PC-3 (cell line): ENCODE measurements at regions not wholly inside any gene's neighbourhood (a gene's known extent, or its start where the extent isn't known, plus 50 kb on each side); places are given as distances from the start of the nearest gene placed in this dataset.

Experiments
- ATAC-seq: fragments of 200-7000 bp; cut with Tn5 transposase; 2 replicates; pipeline ENCODE4 v1.9.1; 2020; ENCODE audit warnings: mild to moderate bottlenecking, moderate library complexity
- BruUV-seq: library from RNA; stranded (reverse); fragments of 400-500 nt; replicated peaks from 2 replicates; lab custom pipeline; 2021; lab: Mats Ljungman, UMichigan
- CTCF ChIA-PET: fragments of 300-600 bp; sonication (Branson Sonifier 250); formaldehyde crosslinking; loops from one replicate; lab custom pipeline; 2022; ENCODE audit warnings: antibody characterized with exemption; lab: Charles Lee
- POLR2A ChIA-PET: fragments of 300-600 bp; sonication (Branson Sonifier 250); formaldehyde crosslinking; loops from one replicate; lab custom pipeline; 2022; ENCODE audit warnings: antibody characterized with exemption; ENCODE audit not compliant: unreplicated experiment; lab: Charles Lee
- DNase-seq: peaks from one replicate; pipeline ENCODE4 v3.0.0-alpha.2; 2015
- H2AFZ ChIP-seq: fragments of 300-600 bp; sonication (generic); 2 replicates; pipeline ENCODE4 v1.6.0; 2016; ENCODE audit warnings: antibody characterized with exemption, low read length
- H3F3A ChIP-seq: fragments of 300-600 bp; sonication (generic); one replicate; pipeline ENCODE4 v1.6.0; 2017; ENCODE audit warnings: antibody characterized with exemption, low read length, control low read depth, mild to moderate bottlenecking; ENCODE audit not compliant: unreplicated experiment
- H3K27ac ChIP-seq: fragments of 300-600 bp; sonication (generic); 2 replicates; pipeline ENCODE4 v1.5.1; 2016; ENCODE audit warnings: mild to moderate bottlenecking, low read length
- H3K27me3 ChIP-seq: fragments of 300-600 bp; sonication (generic); 2 replicates; pipeline ENCODE4 v1.6.1; 2016; ENCODE audit warnings: low read length, mixed read lengths
- H3K36me3 ChIP-seq: fragments of 300-600 bp; sonication (generic); 2 replicates; pipeline ENCODE4 v1.6.1; 2016; ENCODE audit warnings: low read depth, mixed run types, low read length, mixed read lengths
- H3K4me1 ChIP-seq: fragments of 300-600 bp; sonication (generic); 2 replicates; pipeline ENCODE4 v1.5.1; 2016; ENCODE audit warnings: low read length; ENCODE audit not compliant: insufficient read depth
- H3K4me2 ChIP-seq: fragments of 300-600 bp; sonication (generic); 2 replicates; pipeline ENCODE4 v1.6.0; 2016; ENCODE audit warnings: low read length
- H3K4me3 ChIP-seq: fragments of 300-600 bp; sonication (generic); 2 replicates; pipeline ENCODE4 v1.5.1; 2016; ENCODE audit warnings: mild to moderate bottlenecking, low read length, mixed read lengths
- H3K79me2 ChIP-seq: fragments of 300-600 bp; sonication (generic); 2 replicates; pipeline ENCODE4 v1.6.1; 2017; ENCODE audit warnings: low read length, mixed read lengths
- H3K9ac ChIP-seq: fragments of 300-600 bp; sonication (generic); 2 replicates; pipeline ENCODE4 v1.6.0; 2016; ENCODE audit warnings: mild to moderate bottlenecking, low read length
- H3K9me2 ChIP-seq: fragments of 300-600 bp; sonication (generic); replicated peaks from 2 replicates; pipeline ENCODE4 v1.6.1; 2016; ENCODE audit warnings: mixed run types, low read length, mixed read lengths
- H3K9me3 ChIP-seq: fragments of 300-600 bp; sonication (generic); 2 replicates; pipeline ENCODE4 v1.6.1; 2016; ENCODE audit warnings: low read length, mixed read lengths
- H4K20me1 ChIP-seq: fragments of 300-600 bp; sonication (generic); 2 replicates; pipeline ENCODE4 v1.6.1; 2016; ENCODE audit warnings: low read length, mixed read lengths
- EZH2 ChIP-seq: fragments of 300-600 bp; sonication (generic); IDR thresholded peaks from one replicate; pipeline ENCODE4 v1.6.1; 2017; ENCODE audit warnings: antibody characterized with exemption, mild to moderate bottlenecking, low read length; ENCODE audit not compliant: unreplicated experiment
- EZH2phosphoT487 ChIP-seq: fragments of 300-600 bp; sonication (generic); IDR thresholded peaks from 2 replicates; pipeline ENCODE4 v1.6.1; 2018; ENCODE audit warnings: mild to moderate bottlenecking, antibody characterized with exemption, low read length, borderline replicate concordance
- intact Hi-C: fragments of 100-400 bp; cut with micrococcal nuclease; formaldehyde crosslinking; loops from 2 replicates; pipeline ENCODE4 v1.9.0; 2023
- TF ChIP-seq, protein P1 (sequence below): fragments of 300-600 bp; sonication (generic); conservative IDR thresholded peaks from 2 replicates; pipeline ENCODE4 v1.5.1; 2017; ENCODE audit warnings: antibody characterized with exemption, low read depth, mild to moderate bottlenecking, low read length

GRCh38 chr1:157364612-157365011 lies 187.7 kb downstream of the FCRL5 start:
- H3K4me3 ChIP-seq = no peak overlapping the region
- H3K79me2 ChIP-seq = no peaks in the 10 kb centered on the region
- no peak overlapping the region for H2AFZ ChIP-seq
- no peaks in the 10 kb centered on the region for H3F3A ChIP-seq
- POLR2A ChIA-PET = no interaction called here
- no peaks in the 10 kb centered on the region for H3K9me2 ChIP-seq
- no peak overlapping the region for H3K27ac ChIP-seq
- H3K27me3 ChIP-seq = 0 out of 2 replicates have a peak, but pooled peaks cover 6% of the 10 kb centered on the region
- no peak for DNase-seq
- no peaks in the 10 kb centered on the region for H4K20me1 ChIP-seq
- H3K36me3 ChIP-seq = no peaks in the 10 kb centered on the region
- TF ChIP-seq EZH2 (no peak), EZH2phosphoT487 (no peak)
- TF ChIP-seq, protein P1, sequence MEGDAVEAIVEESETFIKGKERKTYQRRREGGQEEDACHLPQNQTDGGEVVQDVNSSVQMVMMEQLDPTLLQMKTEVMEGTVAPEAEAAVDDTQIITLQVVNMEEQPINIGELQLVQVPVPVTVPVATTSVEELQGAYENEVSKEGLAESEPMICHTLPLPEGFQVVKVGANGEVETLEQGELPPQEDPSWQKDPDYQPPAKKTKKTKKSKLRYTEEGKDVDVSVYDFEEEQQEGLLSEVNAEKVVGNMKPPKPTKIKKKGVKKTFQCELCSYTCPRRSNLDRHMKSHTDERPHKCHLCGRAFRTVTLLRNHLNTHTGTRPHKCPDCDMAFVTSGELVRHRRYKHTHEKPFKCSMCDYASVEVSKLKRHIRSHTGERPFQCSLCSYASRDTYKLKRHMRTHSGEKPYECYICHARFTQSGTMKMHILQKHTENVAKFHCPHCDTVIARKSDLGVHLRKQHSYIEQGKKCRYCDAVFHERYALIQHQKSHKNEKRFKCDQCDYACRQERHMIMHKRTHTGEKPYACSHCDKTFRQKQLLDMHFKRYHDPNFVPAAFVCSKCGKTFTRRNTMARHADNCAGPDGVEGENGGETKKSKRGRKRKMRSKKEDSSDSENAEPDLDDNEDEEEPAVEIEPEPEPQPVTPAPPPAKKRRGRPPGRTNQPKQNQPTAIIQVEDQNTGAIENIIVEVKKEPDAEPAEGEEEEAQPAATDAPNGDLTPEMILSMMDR = no peak
- intact Hi-C loops = no loop called here
- H3K4me2 ChIP-seq = no peak overlapping the region
- H3K4me1 ChIP-seq = no peaks in the 10 kb centered on the region
- no peak for ATAC-seq
- H3K9ac ChIP-seq = no peak overlapping the region
- CTCF ChIA-PET = interaction anchor here (0.8 kb wide), 1 partner anchor 168 kb away, joined by 3 read pairs; no protein-coding TSS in a partner anchor
- H3K9me3 ChIP-seq = no peaks in the 10 kb centered on the region
- BruUV-seq = no TSS peak

DNA sequence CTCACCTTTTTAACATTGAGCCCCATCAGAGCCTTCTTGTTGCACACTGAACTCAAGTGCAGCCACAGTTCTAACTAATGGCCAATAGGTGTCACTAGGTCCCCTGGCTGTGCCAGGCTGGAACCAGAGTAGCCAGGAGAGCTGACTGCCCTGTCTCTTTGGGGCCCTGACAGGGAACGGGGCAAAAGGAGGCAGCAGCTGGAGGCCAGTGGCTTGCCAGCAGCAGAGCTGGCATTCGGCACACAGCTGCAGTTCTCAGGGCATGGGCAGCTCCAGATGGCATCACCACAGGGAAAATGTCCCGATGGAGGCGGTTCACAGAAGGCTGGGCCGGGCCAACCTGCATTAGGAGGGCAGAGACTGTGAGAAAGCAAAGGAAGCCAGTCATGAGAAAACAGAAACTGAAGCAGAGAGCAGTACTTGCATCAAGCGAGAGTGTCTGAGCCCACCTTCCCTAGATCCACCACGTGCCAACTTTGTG lies 188.6 kb downstream of the FCRL5 start:
- H3F3A ChIP-seq = no peaks in the 10 kb centered on the region
- H3K79me2 ChIP-seq = no peaks in the 10 kb centered on the region
- H3K4me1 ChIP-seq = no peaks in the 10 kb centered on the region
- H3K9me2 ChIP-seq = no peaks in the 10 kb centered on the region
- H3K4me2 ChIP-seq = no peak overlapping the region
- peak; percentile 69 for DNase-seq
- intact Hi-C loops = no loop called here
- H3K9me3 ChIP-seq = no peaks in the 10 kb centered on the region
- no peaks in the 10 kb centered on the region for H4K20me1 ChIP-seq
- TF ChIP-seq EZH2 (no peak), EZH2phosphoT487 (no peak)
- TF ChIP-seq, protein P1 = peak; percentile 88
- ATAC-seq = peak; percentile 98
- CTCF ChIA-PET = no interaction called here
- no peaks in the 10 kb centered on the region for H3K36me3 ChIP-seq
- H3K4me3 ChIP-seq = no peak overlapping the region
- H3K27me3 ChIP-seq = 0 out of 2 replicates have a peak, but pooled peaks cover 6% of the 10 kb centered on the region
- H2AFZ ChIP-seq = no peak overlapping the region
- POLR2A ChIA-PET = no interaction called here
- H3K27ac ChIP-seq = no peak overlapping the region
- no peak overlapping the region for H3K9ac ChIP-seq
- no TSS peak for BruUV-seq

DNA sequence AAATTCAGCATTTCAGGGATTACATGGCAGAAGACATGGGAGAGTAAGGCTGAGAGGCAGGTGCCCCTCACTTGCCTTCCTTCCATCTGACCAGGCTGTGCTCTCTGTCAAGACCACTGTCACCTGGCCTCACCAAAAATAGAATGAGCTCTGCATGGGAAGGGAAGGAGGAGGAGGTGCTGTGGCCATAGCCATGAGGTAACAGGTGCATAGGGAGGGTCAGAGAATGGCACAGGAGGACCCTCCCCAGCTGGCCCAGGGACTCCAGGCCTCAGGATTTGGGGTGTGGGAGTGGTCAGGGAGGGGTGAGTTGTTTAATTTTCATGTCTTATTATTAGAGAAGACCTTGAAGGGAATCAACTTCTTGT lies 192.3 kb downstream of the FCRL5 start:
- ChIA-PET POLR2A (no interaction called here), CTCF (no interaction called here)
- Histone ChIP-seq H3K4me2 (no peak overlapping the region), H3F3A (no peaks in the 10 kb centered on the region), H3K79me2 (no peaks in the 10 kb centered on the region), H3K36me3 (no peaks in the 10 kb centered on the region), H3K4me3 (no peak overlapping the region), H3K27me3 (peaks cover 32% of the 10 kb centered on the region), H3K9me2 (no peaks in the 10 kb centered on the region), H3K27ac (no peak overlapping the region), H3K9me3 (no peaks in the 10 kb centered on the region), H3K9ac (no peak overlapping the region), H4K20me1 (no peaks in the 10 kb centered on the region), H3K4me1 (no peaks in the 10 kb centered on the region), H2AFZ (no peak overlapping the region)
- DNase-seq = no peak
- ATAC-seq = no peak
- TF ChIP-seq, protein P1 = no peak
- TF ChIP-seq EZH2 (no peak), EZH2phosphoT487 (no peak)
- no TSS peak for BruUV-seq
- intact Hi-C loops = no loop called here
